ENCODE measurements at regions not wholly inside any gene's neighbourhood (a gene's known extent, or its start where the extent isn't known, plus 50 kb on each side); places are given as distances from the start of the nearest gene placed in this dataset.

- Histone ChIP-seq H3K9me3 (ENCODE audit: low read depth) (no peaks in the 10 kb centered on the region), H3K27me3 (no peaks in the 10 kb centered on the region), H3K27ac (no peak overlapping the region), H3K4me1 (ENCODE audit: low read depth) (no peaks in the 10 kb centered on the region), H3K4me3 (no peak overlapping the region), H3K36me3 (no peaks in the 10 kb centered on the region)
- no peak for TF ChIP-seq CTCF (IDR thresholded peaks at IDR 0.05; ENCODE audit: low read depth, low read length)
- no peak for DNase-seq (ENCODE audit: low read depth in 1 of 2, low spot score in 1 of 2)
Measured at GRCh38 chr2:200158647-200159356, 147.7 kb upstream of the SPATS2L start.

DNA sequence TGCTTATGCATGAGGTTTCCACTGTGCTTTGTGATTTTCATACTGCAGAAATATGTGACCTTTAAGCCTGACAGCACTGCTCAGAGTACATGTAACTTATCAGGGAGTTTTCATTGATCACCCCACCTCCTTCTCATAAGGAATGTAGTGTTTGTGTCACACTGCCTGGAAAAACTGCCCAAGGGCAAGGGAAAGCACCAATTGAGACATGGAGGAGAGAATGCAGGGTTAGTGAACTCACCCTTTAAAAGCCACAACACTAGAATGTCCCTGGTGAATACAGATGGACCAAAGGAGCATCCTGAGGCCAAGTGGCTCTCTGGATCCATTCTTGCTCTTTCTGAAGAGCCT, 147.2 kb upstream of the SPATS2L start:
- no peaks in the 10 kb centered on the region for H3K9me3 ChIP-seq (ENCODE audit: low read depth)
- H3K27ac ChIP-seq: no peak overlapping the region
- no peak overlapping the region for H3K4me3 ChIP-seq
- no peaks in the 10 kb centered on the region for H3K4me1 ChIP-seq (ENCODE audit: low read depth)
- no peak for DNase-seq (ENCODE audit: low read depth in 1 of 2, low spot score in 1 of 2)
- no peak for TF ChIP-seq CTCF (IDR thresholded peaks at IDR 0.05; ENCODE audit: low read depth, low read length)
- H3K27me3 ChIP-seq: no peaks in the 10 kb centered on the region
- H3K36me3 ChIP-seq: no peaks in the 10 kb centered on the region

DNA sequence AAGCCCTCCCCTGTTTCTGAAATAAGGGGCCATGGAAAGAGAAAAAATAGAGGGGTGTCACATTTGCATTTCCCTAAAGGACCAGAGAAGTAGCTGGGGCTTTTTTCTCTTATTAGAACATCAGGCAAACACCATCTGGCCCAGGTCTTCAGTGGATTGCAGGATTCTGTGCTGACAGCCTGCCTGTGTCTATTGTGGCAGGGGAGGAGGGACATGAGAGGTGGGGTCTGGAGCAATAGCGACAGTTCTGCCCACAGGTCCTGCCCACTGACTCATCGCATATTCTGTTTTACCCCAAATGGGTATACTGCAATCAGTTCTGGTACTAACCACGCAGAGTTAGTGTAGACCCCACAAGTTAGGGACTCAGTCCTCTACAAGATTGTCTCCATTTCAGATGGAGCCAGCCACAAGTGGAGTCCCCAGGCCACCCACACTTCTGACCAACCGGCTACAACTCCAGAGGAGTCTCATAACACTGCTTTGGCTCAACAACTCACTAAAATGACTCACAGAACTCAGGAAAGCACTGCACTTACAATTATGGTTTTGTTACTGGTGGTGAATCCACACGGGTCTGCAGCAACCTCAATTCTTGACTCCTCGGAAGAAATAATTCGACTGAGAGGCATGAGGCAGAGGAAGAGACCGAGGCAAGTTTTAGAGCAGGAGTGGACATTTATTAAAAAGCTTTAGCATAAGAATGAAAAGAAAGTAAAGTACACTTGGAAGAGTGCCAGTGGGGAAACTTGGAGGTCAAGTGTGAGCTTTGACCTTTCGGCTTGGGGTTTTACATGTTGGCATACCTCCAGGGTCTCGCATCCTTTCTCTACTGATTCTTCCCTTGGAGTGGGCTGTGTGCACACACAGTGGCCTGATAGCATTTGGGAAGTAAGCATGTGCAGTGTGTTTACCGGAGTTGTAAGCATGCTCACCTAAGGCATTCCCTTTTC, 146.4 kb upstream of the SPATS2L start:
- peak in 1 of 2 donors; percentile 20 for DNase-seq (ENCODE audit: low read depth in 1 of 2, low spot score in 1 of 2)
- Histone ChIP-seq H3K9me3 (ENCODE audit: low read depth) (no peaks in the 10 kb centered on the region), H3K4me1 (ENCODE audit: low read depth) (no peaks in the 10 kb centered on the region), H3K4me3 (no peak overlapping the region), H3K27ac (no peak overlapping the region), H3K27me3 (no peaks in the 10 kb centered on the region), H3K36me3 (no peaks in the 10 kb centered on the region)
- TF ChIP-seq CTCF (IDR thresholded peaks at IDR 0.05; ENCODE audit: low read depth, low read length): no peak

DNA sequence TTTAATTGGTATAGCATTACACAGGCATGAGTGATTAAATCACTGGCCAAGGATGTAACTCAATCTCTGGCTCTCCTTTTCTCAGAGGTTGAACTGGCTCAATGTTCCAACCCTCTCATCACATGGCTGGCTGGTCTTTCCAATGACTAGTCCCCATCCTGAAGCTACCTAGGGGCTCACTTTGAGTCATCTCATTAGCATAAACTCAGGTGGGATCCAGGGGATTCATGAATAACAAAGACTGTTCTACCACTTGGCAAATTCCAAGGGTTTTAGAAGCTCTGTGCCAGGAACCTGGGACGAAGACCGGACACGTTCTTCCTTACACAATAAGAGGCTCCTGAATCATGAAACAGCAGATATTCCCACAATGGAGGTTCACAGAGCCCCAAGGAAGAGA, 145.0 kb upstream of the SPATS2L start:
- no peak overlapping the region for H3K27ac ChIP-seq
- no peak for DNase-seq (ENCODE audit: low read depth in 1 of 2, low spot score in 1 of 2)
- H3K27me3 ChIP-seq: no peaks in the 10 kb centered on the region
- no peaks in the 10 kb centered on the region for H3K9me3 ChIP-seq (ENCODE audit: low read depth)
- H3K36me3 ChIP-seq: no peaks in the 10 kb centered on the region
- TF ChIP-seq CTCF (IDR thresholded peaks at IDR 0.05; ENCODE audit: low read depth, low read length): no peak
- no peak overlapping the region for H3K4me3 ChIP-seq
- no peaks in the 10 kb centered on the region for H3K4me1 ChIP-seq (ENCODE audit: low read depth)

DNA sequence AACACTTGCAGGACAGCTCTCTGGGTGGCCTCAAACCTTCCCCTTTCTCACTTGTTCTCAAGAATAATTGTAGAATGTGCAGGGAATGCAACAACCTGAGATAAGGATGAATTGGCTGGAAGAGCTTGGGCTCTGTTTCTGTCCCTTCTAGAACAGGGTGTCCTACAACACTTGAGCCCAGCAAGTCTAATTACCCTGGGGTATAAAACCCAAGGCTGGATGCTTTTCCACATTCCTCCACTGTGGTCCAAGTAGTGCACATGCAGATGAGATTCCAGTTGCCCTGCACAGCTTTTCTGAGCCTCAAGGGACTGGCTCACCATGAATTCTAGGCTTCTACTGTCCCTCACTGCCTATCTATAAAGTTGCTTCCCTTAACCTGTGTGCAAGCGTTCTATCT, 140.8 kb upstream of the SPATS2L start:
- DNase-seq (ENCODE audit: low read depth in 1 of 2, low spot score in 1 of 2): no peak
- Histone ChIP-seq H3K27ac (no peak overlapping the region), H3K9me3 (ENCODE audit: low read depth) (no peaks in the 10 kb centered on the region), H3K4me1 (ENCODE audit: low read depth) (no peaks in the 10 kb centered on the region), H3K4me3 (no peak overlapping the region), H3K36me3 (no peaks in the 10 kb centered on the region), H3K27me3 (no peaks in the 10 kb centered on the region)
- TF ChIP-seq CTCF (IDR thresholded peaks at IDR 0.05; ENCODE audit: low read depth, low read length): no peak
